HFFc6 (cell line): ENCODE measurements at regions not wholly inside any gene's neighbourhood (a gene's known extent, or its start where the extent isn't known, plus 50 kb on each side); places are given as distances from the start of the nearest gene placed in this dataset.

Experiments
- DNase-seq: peaks from one replicate; pipeline ENCODE4 v3.0.0-alpha.2; 2018
- H3K27ac Mint-ChIP-seq: 2 replicates; pipeline ENCODE4 v1.8.0; 2020; ENCODE audit warnings: mild to moderate bottlenecking, mixed read lengths
- H3K27me3 Mint-ChIP-seq: 2 replicates; pipeline ENCODE4 v1.8.0; 2021; ENCODE audit warnings: mild to moderate bottlenecking, moderate library complexity, mixed read lengths; ENCODE audit not compliant: insufficient read depth
- H3K36me3 Mint-ChIP-seq: 2 replicates; pipeline ENCODE4 v1.8.0; 2021; ENCODE audit warnings: low read depth, mixed read lengths
- H3K4me1 Mint-ChIP-seq: 2 replicates; pipeline ENCODE4 v1.8.0; 2020; ENCODE audit warnings: low read depth, mixed read lengths
- H3K4me3 Mint-ChIP-seq: 2 replicates; pipeline ENCODE4 v1.8.0; 2020; ENCODE audit warnings: mild to moderate bottlenecking, moderate library complexity, mixed read lengths
- H3K9me3 Mint-ChIP-seq: 2 replicates; pipeline ENCODE4 v1.8.0; 2020; ENCODE audit warnings: mild to moderate bottlenecking, mixed read lengths
- CTCF ChIP-seq: fragments of 200-600 bp; sonication (generic); IDR thresholded peaks from 2 replicates; pipeline ENCODE4 v1.5.0; 2021; ENCODE audit warnings: antibody characterized with exemption, mild to moderate bottlenecking

- Mint-ChIP-seq H3K9me3 (peaks cover 15% of the 10 kb centered on the region), H3K4me1 (no peaks in the 10 kb centered on the region), H3K36me3 (no peaks in the 10 kb centered on the region), H3K27me3 (no peaks in the 10 kb centered on the region), H3K4me3 (no peak overlapping the region), H3K27ac (no peak overlapping the region)
- TF ChIP-seq CTCF: no peak
- DNase-seq: no peak
Observed at GRCh38 chr4:64771149-64771548, 361.9 kb upstream of the TECRL start.

GRCh38 chr4:64767547-64767946 is 358.3 kb upstream of the TECRL start:
- H3K27me3 Mint-ChIP-seq: no peaks in the 10 kb centered on the region
- H3K4me3 Mint-ChIP-seq: no peak overlapping the region
- no peaks in the 10 kb centered on the region for H3K4me1 Mint-ChIP-seq
- H3K9me3 Mint-ChIP-seq: peaks cover 20% of the 10 kb centered on the region
- TF ChIP-seq CTCF: no peak
- no peaks in the 10 kb centered on the region for H3K36me3 Mint-ChIP-seq
- H3K27ac Mint-ChIP-seq: no peak overlapping the region
- no peak for DNase-seq

GRCh38 chr4:64766565-64766964 is 357.3 kb upstream of the TECRL start:
- TF ChIP-seq CTCF: no peak
- DNase-seq: no peak
- Mint-ChIP-seq H3K27me3 (no peaks in the 10 kb centered on the region), H3K9me3 (peaks cover 20% of the 10 kb centered on the region), H3K4me1 (no peaks in the 10 kb centered on the region), H3K27ac (no peak overlapping the region), H3K4me3 (no peak overlapping the region), H3K36me3 (no peaks in the 10 kb centered on the region)

- no peak for TF ChIP-seq CTCF
- Mint-ChIP-seq H3K4me3 (no peak overlapping the region), H3K9me3 (peaks cover 29% of the 10 kb centered on the region), H3K27me3 (no peaks in the 10 kb centered on the region; the same call in 1 of the 2 replicates), H3K4me1 (no peaks in the 10 kb centered on the region), H3K36me3 (no peaks in the 10 kb centered on the region), H3K27ac (no peak overlapping the region)
- no peak for DNase-seq
Observed at GRCh38 chr4:64756016-64756415, 346.8 kb upstream of the TECRL start.

GRCh38 chr4:64747919-64748715 is 338.9 kb upstream of the TECRL start:
- no peak for TF ChIP-seq CTCF
- H3K27ac Mint-ChIP-seq: no peak overlapping the region
- H3K36me3 Mint-ChIP-seq: no peaks in the 10 kb centered on the region; the same call in 1 of the 2 replicates
- no peaks in the 10 kb centered on the region for H3K27me3 Mint-ChIP-seq
- no peaks in the 10 kb centered on the region for H3K4me1 Mint-ChIP-seq
- H3K9me3 Mint-ChIP-seq: peaks cover 43% of the 10 kb centered on the region
- DNase-seq: no peak
- no peak overlapping the region for H3K4me3 Mint-ChIP-seq
